ENCODE measurements at regions not wholly inside any gene's neighbourhood (a gene's known extent, or its start where the extent isn't known, plus 50 kb on each side); places are given as distances from the start of the nearest gene placed in this dataset.

- DNase-seq (no peak), ATAC-seq (no peak)
- no peaks in the 10 kb centered on the region for H3K27me3 ChIP-seq
- H3K9me3 ChIP-seq, result no peaks in the 10 kb centered on the region
- no peaks in the 10 kb centered on the region for H3K4me1 ChIP-seq
- no peak overlapping the region for H3K4me3 ChIP-seq
- WGBS (ENCODE audit: insufficient coverage, low coverage, low lambda C conversion rate, missing lambda C conversion rate), result 25% methylated on average over 2 of the region's 2 CpGs
- TF ChIP-seq CTCF (IDR thresholded peaks at IDR 0.05), result no peak
- no peak for TF ChIP-seq POLR2A (IDR thresholded peaks at IDR 0.05)
- no peaks in the 10 kb centered on the region for H3K36me3 ChIP-seq
- H3K27ac ChIP-seq, result no peak overlapping the region
- intact Hi-C loops (cut with DNase I), result no loop called here
Measured at GRCh38 chr18:28863396-28863795, 686.5 kb upstream of the CDH2 start.

GRCh38 chr18:28858248-28858647 is 681.3 kb upstream of the CDH2 start:
- 36% methylated on average over 1 of the region's 1 CpG for WGBS (ENCODE audit: insufficient coverage, low coverage, low lambda C conversion rate, missing lambda C conversion rate)
- DNase-seq (no peak), ATAC-seq (no peak)
- intact Hi-C loops (cut with DNase I), result no loop called here
- TF ChIP-seq CTCF (IDR thresholded peaks at IDR 0.05), result no peak
- TF ChIP-seq POLR2A (IDR thresholded peaks at IDR 0.05), result no peak
- Histone ChIP-seq H3K27me3 (no peaks in the 10 kb centered on the region), H3K9me3 (no peaks in the 10 kb centered on the region), H3K4me3 (no peak overlapping the region), H3K36me3 (no peaks in the 10 kb centered on the region), H3K4me1 (no peaks in the 10 kb centered on the region), H3K27ac (no peak overlapping the region)

GRCh38 chr18:28855989-28856388 is 679.1 kb upstream of the CDH2 start:
- H3K27me3 ChIP-seq, result no peaks in the 10 kb centered on the region
- WGBS (ENCODE audit: insufficient coverage, low coverage, low lambda C conversion rate, missing lambda C conversion rate), result 45% methylated on average over 2 of the region's 2 CpGs
- no peaks in the 10 kb centered on the region for H3K36me3 ChIP-seq
- H3K27ac ChIP-seq, result no peak overlapping the region
- no peak for ATAC-seq
- no peak for DNase-seq
- no peak overlapping the region for H3K4me3 ChIP-seq
- H3K4me1 ChIP-seq, result no peaks in the 10 kb centered on the region
- intact Hi-C loops (cut with DNase I), result no loop called here
- H3K9me3 ChIP-seq, result no peaks in the 10 kb centered on the region
- TF ChIP-seq CTCF (IDR thresholded peaks at IDR 0.05), result no peak
- TF ChIP-seq POLR2A (IDR thresholded peaks at IDR 0.05), result no peak

GRCh38 chr18:28855524-28855923 is 678.6 kb upstream of the CDH2 start:
- Histone ChIP-seq H3K4me3 (no peak overlapping the region), H3K27ac (no peak overlapping the region), H3K4me1 (no peaks in the 10 kb centered on the region), H3K36me3 (no peaks in the 10 kb centered on the region), H3K9me3 (no peaks in the 10 kb centered on the region), H3K27me3 (no peaks in the 10 kb centered on the region)
- DNase-seq, result no peak
- TF ChIP-seq CTCF (IDR thresholded peaks at IDR 0.05) (no peak), POLR2A (IDR thresholded peaks at IDR 0.05) (no peak)
- intact Hi-C loops (cut with DNase I), result no loop called here
- WGBS (ENCODE audit: insufficient coverage, low coverage, low lambda C conversion rate, missing lambda C conversion rate), result 5% methylated on average over 1 of the region's 1 CpG
- no peak for ATAC-seq

GRCh38 chr18:28854964-28855363 is 678.0 kb upstream of the CDH2 start:
- TF ChIP-seq POLR2A (IDR thresholded peaks at IDR 0.05) (no peak), CTCF (IDR thresholded peaks at IDR 0.05) (no peak)
- ATAC-seq (no peak), DNase-seq (no peak)
- intact Hi-C loops (cut with DNase I), result no loop called here
- Histone ChIP-seq H3K27ac (no peak overlapping the region), H3K27me3 (no peaks in the 10 kb centered on the region), H3K4me3 (no peak overlapping the region), H3K4me1 (no peaks in the 10 kb centered on the region), H3K9me3 (no peaks in the 10 kb centered on the region), H3K36me3 (no peaks in the 10 kb centered on the region)
- WGBS (ENCODE audit: insufficient coverage, low coverage, low lambda C conversion rate, missing lambda C conversion rate), result 69% methylated on average over 1 of the region's 1 CpG
